GM23338 (cell line): ENCODE measurements at regions not wholly inside any gene's neighbourhood (a gene's known extent, or its start where the extent isn't known, plus 50 kb on each side); places are given as distances from the start of the nearest gene placed in this dataset.

ENCODE experiments used
- ATAC-seq: fragments of 200-7000 bp; cut with Tn5 transposase; 3 replicates; pipeline ENCODE4 v1.9.1; 2020
- DNase-seq: peaks from one replicate; pipeline ENCODE4 v3.0.0-alpha.2; 2015; ENCODE audit warnings: low spot score
- H2AFZ ChIP-seq: fragments of 200-600 bp; sonication (generic); 2 replicates; pipeline ENCODE4 v1.8.0; 2016; ENCODE audit warnings: antibody characterized with exemption, mild to moderate bottlenecking, moderate library complexity
- H3F3A ChIP-seq: fragments of 200-600 bp; sonication (generic); replicated peaks from 2 replicates; pipeline ENCODE4 v1.8.0; 2017; ENCODE audit warnings: antibody characterized with exemption, mixed run types, low read depth
- H3K27ac ChIP-seq: fragments of 200-600 bp; sonication (generic); 2 replicates; pipeline ENCODE4 v1.6.1; 2016; ENCODE audit warnings: low read depth
- H3K27me3 ChIP-seq: fragments of 200-600 bp; sonication (generic); 2 replicates; pipeline ENCODE4 v1.8.0; 2016; ENCODE audit warnings: mild to moderate bottlenecking, mixed run types, moderate library complexity; ENCODE audit not compliant: insufficient read depth
- H3K36me3 ChIP-seq: fragments of 200-600 bp; sonication (generic); 2 replicates; pipeline ENCODE4 v1.8.0; 2016; ENCODE audit warnings: mild to moderate bottlenecking; ENCODE audit not compliant: insufficient read depth
- H3K4me1 ChIP-seq: fragments of 200-600 bp; sonication (generic); 2 replicates; pipeline ENCODE4 v1.8.0; 2016; ENCODE audit warnings: mild to moderate bottlenecking, moderate library complexity; ENCODE audit not compliant: insufficient read depth
- H3K4me2 ChIP-seq: fragments of 200-600 bp; sonication (generic); 2 replicates; pipeline ENCODE4 v1.7.1; 2017; ENCODE audit warnings: mixed run types
- H3K4me3 ChIP-seq: fragments of 200-600 bp; sonication (generic); 2 replicates; pipeline ENCODE4 v1.6.1; 2016; ENCODE audit warnings: mixed run types
- H3K79me2 ChIP-seq: fragments of 200-600 bp; sonication (generic); replicated peaks from 2 replicates; pipeline ENCODE4 v1.8.0; 2017; ENCODE audit warnings: mild to moderate bottlenecking; ENCODE audit not compliant: insufficient read depth
- H3K9me2 ChIP-seq: fragments of 200-600 bp; sonication (generic); 2 replicates; pipeline ENCODE4 v1.8.0; 2017; ENCODE audit not compliant: insufficient read depth
- H4K20me1 ChIP-seq: fragments of 200-600 bp; sonication (generic); replicated peaks from 2 replicates; pipeline ENCODE4 v1.8.0; 2017; ENCODE audit warnings: mild to moderate bottlenecking; ENCODE audit not compliant: insufficient read depth
- H3K27ac Mint-ChIP-seq: 2 replicates; pipeline ENCODE4 v1.8.0; 2020; ENCODE audit warnings: inconsistent platforms, mild to moderate bottlenecking, moderate library complexity, mixed read lengths
- H3K27me3 Mint-ChIP-seq: 3 replicates; pipeline ENCODE4 v1.8.0; 2022; ENCODE audit warnings: low read depth, mild to moderate bottlenecking, moderate library complexity, mixed read lengths, inconsistent platforms; ENCODE audit not compliant: insufficient read depth, poor library complexity
- H3K36me3 Mint-ChIP-seq: 3 replicates; pipeline ENCODE4 v1.8.0; 2021; ENCODE audit warnings: low read depth, mild to moderate bottlenecking, inconsistent platforms, moderate library complexity, mixed read lengths
- H3K4me1 Mint-ChIP-seq: 3 replicates; pipeline ENCODE4 v1.8.0; 2020; ENCODE audit warnings: mild to moderate bottlenecking, inconsistent platforms, mixed read lengths
- H3K4me3 Mint-ChIP-seq: 3 replicates; pipeline ENCODE4 v1.8.0; 2021; ENCODE audit warnings: moderate library complexity, mild to moderate bottlenecking, inconsistent platforms, mixed read lengths
- H3K9me3 Mint-ChIP-seq: 3 replicates; pipeline ENCODE4 v1.8.0; 2020; ENCODE audit warnings: moderate library complexity, mild to moderate bottlenecking, inconsistent platforms, mixed read lengths
- CTCF ChIP-seq, 2 experiments: fragments of 200-600 bp in 1 of 2; sonication (generic) in 1 of 2; conservative IDR thresholded peaks; 2 replicates each; pipeline versions ENCODE4 v1.5.1 to v1.6.1; 2016 to 2017; ENCODE audit warnings: antibody characterized with exemption in 2 of 2, low read depth in 2 of 2, mild to moderate bottlenecking in 2 of 2, moderate library complexity in 1 of 2
- ETS1 ChIP-seq: IDR thresholded peaks from 2 replicates; pipeline ENCODE4 v1.6.1; 2016; ENCODE audit warnings: antibody characterized with exemption
- EZH2 ChIP-seq: fragments of 200-600 bp; sonication (generic); IDR thresholded peaks from one replicate; pipeline ENCODE4 v1.8.0; 2017; ENCODE audit warnings: antibody characterized with exemption, mild to moderate bottlenecking, low read depth; ENCODE audit not compliant: unreplicated experiment
- EZH2phosphoT487 ChIP-seq: fragments of 200-600 bp; sonication (generic); IDR thresholded peaks from one replicate; pipeline ENCODE4 v1.8.1; 2018; ENCODE audit warnings: antibody characterized with exemption; ENCODE audit not compliant: unreplicated experiment
- JUNB ChIP-seq: IDR thresholded peaks from one replicate; pipeline ENCODE4 v1.6.1; 2016; ENCODE audit warnings: antibody characterized with exemption; ENCODE audit not compliant: unreplicated experiment
- POLR2AphosphoS5 ChIP-seq: IDR thresholded peaks from 2 replicates; pipeline ENCODE4 v1.6.1; 2016; ENCODE audit warnings: antibody characterized with exemption, low read depth
- REST ChIP-seq: IDR thresholded peaks from one replicate; pipeline ENCODE4 v1.6.1; 2018; ENCODE audit warnings: antibody characterized with exemption; ENCODE audit not compliant: unreplicated experiment
- STAT1 ChIP-seq: IDR thresholded peaks from one replicate; pipeline ENCODE4 v1.6.1; 2016; ENCODE audit warnings: antibody characterized with exemption; ENCODE audit not compliant: unreplicated experiment
- ZNF114 ChIP-seq: fragments of 250-450 bp; sonication (Bioruptor Pico); IDR thresholded peaks from 2 replicates; pipeline ENCODE4 v1.5.0; 2020; ENCODE audit warnings: mild to moderate bottlenecking, moderate library complexity
- ZNF331 ChIP-seq: fragments of 250-450 bp; sonication (Bioruptor Pico); IDR thresholded peaks from 2 replicates; pipeline ENCODE4 v1.5.0; 2020; ENCODE audit warnings: low read depth, mild to moderate bottlenecking, moderate library complexity
- ZNF462 ChIP-seq: fragments of 250-450 bp; sonication (Bioruptor Pico); IDR thresholded peaks from 2 replicates; pipeline ENCODE4 v1.5.0; 2020; ENCODE audit warnings: mild to moderate bottlenecking, moderate library complexity

- no peak for TF ChIP-seq CTCF (conservative IDR thresholded peaks at IDR 0.05; ENCODE audit: low read depth in 2 of 2)
These were observed 124.0 kb upstream of the TBX5 start (continued) for GRCh38 chr12:114529966-114530365.

- Histone ChIP-seq H3K79me2 (no peaks in the 10 kb centered on the region), H2AFZ (no peak overlapping the region), H3K9me2 (no peaks in the 10 kb centered on the region), H3K4me2 (no peak overlapping the region), H3K4me1 (no peaks in the 10 kb centered on the region), H3F3A (no peaks in the 10 kb centered on the region), H3K36me3 (no peaks in the 10 kb centered on the region), H3K27me3 (no peaks in the 10 kb centered on the region), H3K4me3 (no peak overlapping the region), H4K20me1 (no peaks in the 10 kb centered on the region), H3K27ac (no peak overlapping the region)
- Mint-ChIP-seq H3K4me1 (no peaks in the 10 kb centered on the region), H3K4me3 (no peak overlapping the region), H3K36me3 (no peaks in the 10 kb centered on the region), H3K27me3 (peaks cover 3% of the 10 kb centered on the region), H3K27ac (no peak overlapping the region), H3K9me3 (no peaks in the 10 kb centered on the region)
- no peak for DNase-seq
- no peak for ATAC-seq
- no peak for TF ChIP-seq ZNF462
- no peak for TF ChIP-seq ZNF331 (CRISPR knock-in tag)
- TF ChIP-seq EZH2phosphoT487, result no peak
- no peak for TF ChIP-seq ETS1
- no peak for TF ChIP-seq JUNB
- TF ChIP-seq REST, result no peak
- TF ChIP-seq CTCF (conservative IDR thresholded peaks at IDR 0.05; ENCODE audit: low read depth in 2 of 2), result no peak
- TF ChIP-seq STAT1, result no peak
- no peak for TF ChIP-seq ZNF114 (CRISPR knock-in tag)
- TF ChIP-seq EZH2, result no peak
- TF ChIP-seq POLR2AphosphoS5, result no peak
These were observed 122.8 kb upstream of the TBX5 start for GRCh38 chr12:114528766-114529165.
